ENCODE measurements at regions not wholly inside any gene's neighbourhood (a gene's known extent, or its start where the extent isn't known, plus 50 kb on each side); places are given as distances from the start of the nearest gene placed in this dataset.

GRCh38 chr2:175838979-175839378 lies 163.1 kb downstream of the LNPK start:
- POLR2A ChIA-PET (ENCODE audit: partially characterized antibody): no interaction called here
- Histone ChIP-seq H2BK15ac (ENCODE audit: low read length) (no peak overlapping the region), H4K8ac (ENCODE audit: extremely low read depth, insufficient read depth, low read length) (no peak overlapping the region), H2AK5ac (ENCODE audit: low read depth, low read length) (no peak overlapping the region), H2BK120ac (replicated peaks; ENCODE audit: low read depth, low read length) (no peak overlapping the region), H2BK5ac (ENCODE audit: low read depth, low read length) (no peak overlapping the region), H3K4ac (replicated peaks; ENCODE audit: insufficient read length, low read depth, low read length) (no peak overlapping the region), H3K4me2 (ENCODE audit: insufficient read depth in 1 of 2, low read depth in 2 of 2, low read length in 2 of 2) (no peak overlapping the region), H3K36me3 (ENCODE audit: control insufficient read depth in 2 of 4, insufficient read depth in 4 of 4, low read length in 3 of 4) (no peaks in the 10 kb centered on the region), H3K14ac (ENCODE audit: insufficient read length) (no peak overlapping the region), H3K27me3 (replicated peaks in 1 of 4; ENCODE audit: control insufficient read depth in 3 of 4, extremely low read depth in 1 of 4, insufficient read depth in 3 of 4, low read length in 3 of 4) (no peaks in the 10 kb centered on the region), H3K23ac (ENCODE audit: insufficient read length) (no peak overlapping the region), H2AFZ (ENCODE audit: low read length) (no peak overlapping the region), H3K9me3 (ENCODE audit: insufficient read depth in 2 of 2, low read depth in 1 of 2, low read length in 1 of 2) (no peaks in the 10 kb centered on the region), H3K9ac (replicated peaks in 1 of 4; ENCODE audit: extremely low read depth in 1 of 4, low read depth in 3 of 4, low read length in 3 of 4) (no peak overlapping the region), H3K27ac (ENCODE audit: low read depth, low read length) (no peak overlapping the region), H2BK20ac (ENCODE audit: low read length) (no peak overlapping the region), H4K91ac (replicated peaks; ENCODE audit: insufficient read length, low read length) (no peak overlapping the region), H3K4me3 (ENCODE audit: extremely low read depth in 1 of 4, insufficient read depth in 2 of 4, low read depth in 3 of 4, low read length in 4 of 4) (no peak overlapping the region), H3K79me2 (ENCODE audit: control insufficient read depth in 1 of 2, insufficient read depth in 2 of 2, low read length in 2 of 2) (no peaks in the 10 kb centered on the region), H3K79me1 (ENCODE audit: low read depth, low read length) (no peaks in the 10 kb centered on the region), H2BK12ac (ENCODE audit: low read depth, low read length) (no peak overlapping the region), H4K20me1 (replicated peaks in 1 of 2; ENCODE audit: control insufficient read depth in 1 of 2, insufficient read depth in 2 of 2, low read length in 2 of 2) (no peaks in the 10 kb centered on the region), H4K5ac (ENCODE audit: insufficient read length, low read depth, low read length) (no peak overlapping the region), H3K23me2 (ENCODE audit: low read depth, low read length) (no peaks in the 10 kb centered on the region), H3K18ac (ENCODE audit: extremely low read depth, low read length) (no peak overlapping the region), H3K4me1 (replicated peaks in 1 of 4; ENCODE audit: control insufficient read depth in 3 of 4, insufficient read depth in 4 of 4, low read length in 3 of 4) (peaks cover 0 to 3% (median 2%) of the 10 kb centered on the region in 4 experiments; a peak in 3 of 7 replicates), H3K56ac (replicated peaks; ENCODE audit: insufficient read length, low read depth, low read length) (no peak overlapping the region)
- TF ChIP-seq CTBP2 (IDR thresholded peaks at IDR 0.05; ENCODE audit: borderline replicate concordance, insufficient read depth, insufficient read length, low read length) (no peak), EZH2 (IDR thresholded peaks at IDR 0.05; ENCODE audit: low read depth, low read length, severe bottlenecking) (no peak), TAF1 (IDR thresholded peaks at IDR 0.05; ENCODE audit: low read depth, low read length) (no peak), USF2 (IDR thresholded peaks at IDR 0.05; ENCODE audit: low read length) (no peak), CBX5 (IDR thresholded peaks at IDR 0.05; ENCODE audit: low read depth, low read length) (no peak)
- CTCF ChIA-PET (ENCODE audit: partially characterized antibody): interaction anchor here (0.7 to 1.2 kb wide), 3 partner anchors 9 to 588 kb away, joined by 3 to 4 read pairs (median 3); no protein-coding TSS in a partner anchor
- FAIRE-seq (no peak), DNase-seq (ENCODE audit: low read depth in 1 of 2, low spot score in 2 of 2) (no peak)
- 100% methylated on average over 2 of the region's 2 CpGs; no CpG with 5 or more reads in 1 of the 2 experiments for WGBS, 2 experiments (ENCODE audit: extremely low coverage in 1 of 2, insufficient coverage in 1 of 2, insufficient read length in 1 of 2, insufficient replicate concordance in 2 of 2, low coverage in 1 of 2, low lambda C conversion rate in 2 of 2, missing lambda C conversion rate in 1 of 2)

All from H1 (cell line).